Amygdala (tissue), 56 donors: ENCODE measurements at regions not wholly inside any gene's neighbourhood (a gene's known extent, or its start where the extent isn't known, plus 50 kb on each side); places are given as distances from the start of the nearest gene placed in this dataset.

Experiments used
- DNase-seq, 56 donors: peaks; one replicate each; lab custom pipeline; 2025; lab: John Stamatoyannopoulos, UW

- peak in 1 of 56 donors; percentile 20 for DNase-seq
These were observed 660.4 kb downstream of the VRK1 start for GRCh38 chr14:97457575-97458085.

GRCh38 chr14:97458255-97458654 lies 661.1 kb downstream of the VRK1 start:
- DNase-seq = peak in 2 of 56 donors; percentile 36 to 44

GRCh38 chr14:97458661-97459579 lies 661.7 kb downstream of the VRK1 start:
- peak in 20 of 56 donors; percentile 1 to 64 (median 20) for DNase-seq

- no peak for DNase-seq
These were observed 664.9 kb downstream of the VRK1 start for GRCh38 chr14:97462081-97462480.

GRCh38 chr14:97468220-97468619 lies 671.0 kb downstream of the VRK1 start:
- DNase-seq = no peak

- no peak for DNase-seq
These were observed 680.2 kb downstream of the VRK1 start for GRCh38 chr14:97477353-97477752.

GRCh38 chr14:97485201-97485600 lies 688.0 kb downstream of the VRK1 start:
- DNase-seq = no peak

- DNase-seq = no peak
These were observed 689.5 kb downstream of the VRK1 start for GRCh38 chr14:97486601-97487120.

GRCh38 chr14:97489750-97490149 lies 692.6 kb downstream of the VRK1 start:
- DNase-seq = no peak

GRCh38 chr14:97490521-97491070 lies 693.4 kb downstream of the VRK1 start:
- DNase-seq = no peak

- no peak for DNase-seq
These were observed 694.5 kb downstream of the VRK1 start for GRCh38 chr14:97491697-97492096.

GRCh38 chr14:97499790-97500481 lies 702.8 kb downstream of the VRK1 start:
- no peak for DNase-seq

GRCh38 chr14:97506626-97507025 lies 709.4 kb downstream of the VRK1 start:
- DNase-seq = no peak

GRCh38 chr14:97513891-97514290 lies 716.7 kb downstream of the VRK1 start:
- no peak for DNase-seq

- DNase-seq = peak in 4 of 56 donors; percentile 4 to 20 (median 15)
These were observed 720.5 kb downstream of the VRK1 start for GRCh38 chr14:97517566-97518234.

GRCh38 chr14:97523936-97524335 lies 726.8 kb downstream of the VRK1 start:
- DNase-seq = no peak

- no peak for DNase-seq
These were observed 727.6 kb downstream of the VRK1 start for GRCh38 chr14:97524589-97525319.

GRCh38 chr14:97527993-97528392 lies 730.8 kb downstream of the VRK1 start:
- DNase-seq = no peak

GRCh38 chr14:97532052-97532451 lies 734.9 kb downstream of the VRK1 start:
- DNase-seq = no peak

- no peak for DNase-seq
These were observed 739.2 kb downstream of the VRK1 start for GRCh38 chr14:97536421-97536820.
